Activated CD4-positive, alpha-beta T cell treated with anti-CD3 and anti-CD28 coated beads for 36 hours (primary cell): ENCODE measurements at regions not wholly inside any gene's neighbourhood (a gene's known extent, or its start where the extent isn't known, plus 50 kb on each side); places are given as distances from the start of the nearest gene placed in this dataset.

Experiments
- ATAC-seq: fragments of 200-7000 bp; cut with Tn5 transposase; one replicate; pipeline ENCODE4 v1.10.0; 2021; ENCODE audit warnings: mild to moderate bottlenecking, moderate library complexity
- CTCF ChIA-PET: fragments of 350-600 bp; sonication (Branson Sonifier 250); formaldehyde crosslinking; loops from one replicate; lab custom pipeline; 2021; ENCODE audit warnings: antibody characterized with exemption; lab: Charles Lee
- POLR2A ChIA-PET: fragments of 350-600 bp; sonication (Branson Sonifier 250); formaldehyde crosslinking; loops from one replicate; lab custom pipeline; 2021; ENCODE audit warnings: antibody characterized with exemption, inconsistent platforms; lab: Charles Lee
- DNase-seq: peaks from one replicate; pipeline ENCODE4 v3.0.0-alpha.2; 2020
- H3K27ac Mint-ChIP-seq: one replicate; pipeline ENCODE4 v1.8.0; 2021; ENCODE audit warnings: mixed read lengths
- H3K27me3 Mint-ChIP-seq: one replicate; pipeline ENCODE4 v1.8.0; 2021; ENCODE audit warnings: mixed read lengths
- H3K36me3 Mint-ChIP-seq: one replicate; pipeline ENCODE4 v1.8.0; 2021; ENCODE audit warnings: low read depth, mixed read lengths
- H3K4me1 Mint-ChIP-seq: one replicate; pipeline ENCODE4 v1.8.0; 2021; ENCODE audit warnings: mixed read lengths
- H3K4me3 Mint-ChIP-seq: one replicate; pipeline ENCODE4 v1.8.0; 2021; ENCODE audit warnings: mild to moderate bottlenecking, moderate library complexity, mixed read lengths
- H3K9me3 Mint-ChIP-seq: one replicate; pipeline ENCODE4 v1.8.0; 2021; ENCODE audit warnings: low read depth, mixed read lengths
- intact Hi-C, 2 experiments: fragments of 100-400 bp; cut with DNase I in 1 of 2; cut with micrococcal nuclease in 1 of 2; formaldehyde crosslinking; loops; one replicate each; pipeline versions ENCODE4 v1.14.2 to v1.15.1; 2022 to 2024; cut with DNase I, micrococcal nuclease

- intact Hi-C loops: no loop called here
- ChIA-PET CTCF (no interaction called here), POLR2A (no interaction called here)
- no peak for DNase-seq
- Mint-ChIP-seq H3K27ac (no peak overlapping the region), H3K4me3 (no peak overlapping the region), H3K4me1 (no peaks in the 10 kb centered on the region), H3K9me3 (no peaks in the 10 kb centered on the region), H3K36me3 (no peaks in the 10 kb centered on the region), H3K27me3 (no peaks in the 10 kb centered on the region)
- no peak for ATAC-seq
Observed at GRCh38 chr1:106646816-106647215, 409.7 kb upstream of the PRMT6 start.

DNA sequence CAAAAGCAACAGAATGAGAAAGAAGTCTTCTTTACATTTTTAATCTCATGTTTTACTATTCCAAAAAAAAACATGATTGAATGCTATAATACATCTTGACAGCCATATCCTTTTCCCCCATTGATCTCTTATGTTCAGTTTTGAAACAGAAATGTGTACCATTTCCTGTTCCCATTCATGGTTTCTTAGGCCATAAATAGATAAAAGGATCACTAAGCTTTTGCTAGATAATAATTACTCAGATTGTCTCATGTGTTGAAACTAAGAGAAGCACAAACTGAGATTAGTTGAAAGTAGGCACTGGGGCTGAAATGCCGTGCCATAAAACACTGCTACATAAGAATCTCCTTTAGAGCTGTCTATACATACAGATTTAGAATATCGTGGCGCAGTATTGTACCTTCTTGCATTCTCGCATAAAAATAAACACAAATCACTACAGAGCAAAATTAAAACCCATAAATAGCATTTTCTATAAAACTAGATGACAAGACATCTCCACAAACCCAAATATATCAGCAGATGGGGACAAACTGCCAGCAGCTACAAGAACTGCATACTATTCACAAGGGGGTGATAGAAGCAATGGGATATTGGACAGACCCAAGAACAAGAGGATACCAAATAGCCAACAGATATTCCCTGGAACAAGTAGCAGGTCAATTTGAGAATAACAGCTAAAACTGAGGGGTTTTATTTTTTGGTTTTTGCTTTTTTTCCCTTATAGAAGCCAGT is 405.3 kb upstream of the PRMT6 start:
- no peaks in the 10 kb centered on the region for H3K27me3 Mint-ChIP-seq
- ATAC-seq: no peak
- no peak overlapping the region for H3K27ac Mint-ChIP-seq
- intact Hi-C loops: no loop called here
- H3K4me1 Mint-ChIP-seq: no peaks in the 10 kb centered on the region
- ChIA-PET POLR2A (no interaction called here), CTCF (no interaction called here)
- no peak overlapping the region for H3K4me3 Mint-ChIP-seq
- H3K9me3 Mint-ChIP-seq: no peaks in the 10 kb centered on the region
- DNase-seq: no peak
- no peaks in the 10 kb centered on the region for H3K36me3 Mint-ChIP-seq

DNA sequence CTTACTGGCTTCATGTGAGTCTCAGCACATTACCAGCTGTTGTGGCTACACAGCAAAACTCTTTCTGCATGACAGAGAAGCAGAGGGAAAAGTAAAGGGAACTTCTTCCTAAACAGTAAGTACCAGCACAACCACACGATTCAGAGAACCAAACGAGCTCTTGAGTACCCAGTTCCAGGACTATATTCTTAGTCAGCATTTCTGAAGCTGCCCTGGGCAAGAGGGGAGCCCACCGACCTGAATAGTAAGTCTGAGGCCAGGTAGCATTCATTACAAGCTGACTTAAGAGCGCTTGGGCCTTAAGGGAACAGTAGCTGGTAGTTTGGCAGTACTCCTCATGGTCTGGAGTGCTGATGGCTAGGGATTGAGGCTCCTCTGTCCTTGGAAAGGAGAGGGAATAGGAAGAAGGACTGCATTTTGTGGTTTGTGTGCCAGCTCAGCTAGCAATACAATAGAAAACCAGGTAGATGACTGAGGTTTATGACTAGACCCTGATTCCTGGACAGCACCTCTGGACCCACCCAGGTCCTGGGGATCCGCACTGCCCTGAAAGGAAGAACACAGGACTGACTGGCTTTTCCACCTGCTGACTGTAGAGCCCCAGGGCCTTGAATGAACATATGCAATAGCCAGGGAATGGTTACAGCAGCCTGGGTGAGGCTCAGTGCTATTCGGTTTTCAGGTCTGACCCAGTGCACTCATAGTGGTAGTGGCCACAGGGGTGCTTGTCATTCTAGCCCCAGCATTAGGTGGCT is 396.8 kb upstream of the PRMT6 start:
- ChIA-PET CTCF (interaction anchor here (0.6 kb wide), 1 partner anchor 22 kb away, joined by 3 read pairs; no protein-coding TSS in a partner anchor), POLR2A (no interaction called here)
- no peaks in the 10 kb centered on the region for H3K27me3 Mint-ChIP-seq
- intact Hi-C loops: loop anchor here in 1 of 2 experiments (1.0 kb wide), 1 partner anchor 38 kb away; no protein-coding TSS in a partner anchor
- peaks cover 12% of the 10 kb centered on the region for H3K9me3 Mint-ChIP-seq
- no peaks in the 10 kb centered on the region for H3K4me1 Mint-ChIP-seq
- no peak for ATAC-seq
- H3K36me3 Mint-ChIP-seq: no peaks in the 10 kb centered on the region
- no peak for DNase-seq
- no peak overlapping the region for H3K4me3 Mint-ChIP-seq
- no peak overlapping the region for H3K27ac Mint-ChIP-seq

GRCh38 chr1:106675558-106675957 is 380.9 kb upstream of the PRMT6 start:
- no peaks in the 10 kb centered on the region for H3K4me1 Mint-ChIP-seq
- intact Hi-C loops: no loop called here
- no peak for DNase-seq
- CTCF ChIA-PET: no interaction called here
- H3K9me3 Mint-ChIP-seq: peaks cover 3% of the 10 kb centered on the region
- no peak overlapping the region for H3K4me3 Mint-ChIP-seq
- no peak for ATAC-seq
- POLR2A ChIA-PET: no interaction called here
- no peaks in the 10 kb centered on the region for H3K36me3 Mint-ChIP-seq
- no peaks in the 10 kb centered on the region for H3K27me3 Mint-ChIP-seq
- no peak overlapping the region for H3K27ac Mint-ChIP-seq

DNA sequence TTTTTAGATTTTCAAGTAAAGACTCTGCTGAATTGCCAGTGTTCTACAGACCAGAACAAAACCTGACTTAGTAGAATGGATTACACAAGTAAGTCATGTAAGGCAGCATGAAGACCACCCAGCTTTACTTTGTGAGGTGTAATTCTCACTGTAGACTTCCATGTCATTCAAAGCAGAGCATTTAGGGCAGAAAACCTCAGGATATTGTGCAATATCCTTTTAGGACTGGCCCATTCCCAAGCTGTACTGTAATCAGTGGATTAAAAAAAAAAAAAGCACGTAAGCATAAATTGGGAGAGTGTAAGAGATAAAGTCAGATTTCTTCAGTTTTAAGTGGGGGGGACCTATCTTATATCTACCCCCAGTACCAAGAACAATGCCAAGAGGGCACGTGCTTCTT is 380.5 kb upstream of the PRMT6 start:
- H3K4me3 Mint-ChIP-seq: no peak overlapping the region
- H3K36me3 Mint-ChIP-seq: no peaks in the 10 kb centered on the region
- H3K27me3 Mint-ChIP-seq: no peaks in the 10 kb centered on the region
- ChIA-PET POLR2A (no interaction called here), CTCF (no interaction called here)
- ATAC-seq: no peak
- no peak overlapping the region for H3K27ac Mint-ChIP-seq
- no peaks in the 10 kb centered on the region for H3K4me1 Mint-ChIP-seq
- intact Hi-C loops: no loop called here
- peaks cover 3% of the 10 kb centered on the region for H3K9me3 Mint-ChIP-seq
- DNase-seq: no peak

DNA sequence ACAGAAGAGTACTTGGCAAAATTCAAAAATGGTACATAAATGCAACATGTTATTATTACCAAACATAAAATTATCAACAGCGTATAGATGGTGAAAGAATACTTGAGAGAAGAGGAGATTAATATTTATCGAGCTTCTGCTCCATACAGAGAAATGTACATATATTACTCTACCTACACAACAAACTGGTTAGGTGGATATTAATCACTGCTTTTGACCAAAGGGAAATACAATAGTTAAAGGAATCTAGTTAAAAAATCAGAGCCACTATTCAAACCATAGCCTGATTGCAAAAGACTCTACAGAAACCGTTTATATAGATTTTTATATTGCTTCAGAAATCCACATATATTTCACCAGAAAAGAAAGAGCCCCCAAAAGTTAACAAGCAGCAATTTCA is 379.3 kb upstream of the PRMT6 start:
- no peaks in the 10 kb centered on the region for H3K36me3 Mint-ChIP-seq
- DNase-seq (no peak), ATAC-seq (no peak)
- H3K27ac Mint-ChIP-seq: no peak overlapping the region
- intact Hi-C loops: no loop called here
- H3K4me1 Mint-ChIP-seq: no peaks in the 10 kb centered on the region
- POLR2A ChIA-PET: no interaction called here
- H3K27me3 Mint-ChIP-seq: no peaks in the 10 kb centered on the region
- CTCF ChIA-PET: no interaction called here
- H3K4me3 Mint-ChIP-seq: no peak overlapping the region
- peaks cover 3% of the 10 kb centered on the region for H3K9me3 Mint-ChIP-seq

- no peak overlapping the region for H3K27ac Mint-ChIP-seq
- CTCF ChIA-PET: no interaction called here
Observed at GRCh38 chr1:106677721-106678120, 378.8 kb upstream of the PRMT6 start.

DNA sequence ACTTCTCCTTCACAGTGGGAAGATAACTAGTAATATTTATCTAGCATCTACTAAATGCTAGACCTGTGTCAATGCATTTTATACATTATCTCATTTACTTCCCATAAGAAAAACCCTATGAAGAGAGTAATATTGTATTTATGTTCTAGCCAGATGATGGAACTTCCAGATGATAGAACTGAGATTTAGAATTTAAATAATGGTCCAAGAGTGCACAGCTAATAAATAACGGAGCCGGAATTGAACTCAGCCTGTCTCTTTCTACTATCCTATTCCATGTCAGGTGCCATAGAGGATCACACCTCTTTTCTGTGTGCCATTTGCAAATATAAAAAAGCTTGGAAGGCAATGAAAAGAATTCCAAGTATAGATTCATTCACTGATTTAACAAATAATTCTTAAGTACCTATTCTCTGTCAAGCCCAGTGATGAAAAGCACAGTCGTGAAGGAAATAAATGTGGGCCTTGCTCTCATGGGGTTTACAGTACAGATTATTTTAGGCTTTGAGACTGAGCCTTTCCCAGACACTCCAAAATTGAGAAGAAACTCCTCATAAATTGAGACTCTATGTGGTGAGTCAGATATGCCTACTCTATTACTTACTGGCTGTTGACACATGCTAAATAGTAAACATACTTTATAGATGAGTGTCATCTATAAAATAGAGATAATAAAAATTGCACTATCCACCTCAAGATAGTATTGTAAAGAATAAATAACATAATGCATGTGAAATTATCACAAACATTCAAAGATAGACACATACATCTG is 378.0 kb upstream of the PRMT6 start:
- ATAC-seq: no peak
- H3K4me3 Mint-ChIP-seq: no peak overlapping the region
- H3K27me3 Mint-ChIP-seq: no peaks in the 10 kb centered on the region
- ChIA-PET CTCF (no interaction called here), POLR2A (no interaction called here)
- H3K9me3 Mint-ChIP-seq: peaks cover 3% of the 10 kb centered on the region
- no peaks in the 10 kb centered on the region for H3K36me3 Mint-ChIP-seq
- no peak overlapping the region for H3K27ac Mint-ChIP-seq
- intact Hi-C loops: no loop called here
- DNase-seq: no peak
- H3K4me1 Mint-ChIP-seq: no peaks in the 10 kb centered on the region

More at GRCh38 chr1:106677721-106678120, 378.8 kb upstream of the PRMT6 start:
- Mint-ChIP-seq H3K27me3 (no peaks in the 10 kb centered on the region), H3K4me3 (no peak overlapping the region), H3K36me3 (no peaks in the 10 kb centered on the region), H3K4me1 (no peaks in the 10 kb centered on the region), H3K9me3 (peaks cover 3% of the 10 kb centered on the region)
- ATAC-seq: no peak
- POLR2A ChIA-PET: no interaction called here
- no peak for DNase-seq
- intact Hi-C loops: no loop called here

- ChIA-PET POLR2A (no interaction called here), CTCF (no interaction called here)
- intact Hi-C loops: no loop called here
- Mint-ChIP-seq H3K4me1 (no peaks in the 10 kb centered on the region), H3K9me3 (peaks cover 3% of the 10 kb centered on the region), H3K27me3 (no peaks in the 10 kb centered on the region), H3K36me3 (no peaks in the 10 kb centered on the region), H3K27ac (no peak overlapping the region), H3K4me3 (no peak overlapping the region)
- DNase-seq (no peak), ATAC-seq (no peak)
Observed at GRCh38 chr1:106680216-106680615, 376.3 kb upstream of the PRMT6 start.

GRCh38 chr1:106680776-106681344 is 375.6 kb upstream of the PRMT6 start:
- ATAC-seq: no peak
- CTCF ChIA-PET: no interaction called here
- H3K36me3 Mint-ChIP-seq: no peaks in the 10 kb centered on the region
- intact Hi-C loops: no loop called here
- H3K9me3 Mint-ChIP-seq: peaks cover 4% of the 10 kb centered on the region
- H3K4me1 Mint-ChIP-seq: no peaks in the 10 kb centered on the region
- POLR2A ChIA-PET: no interaction called here
- DNase-seq: no peak
- no peak overlapping the region for H3K27ac Mint-ChIP-seq
- no peaks in the 10 kb centered on the region for H3K27me3 Mint-ChIP-seq
- H3K4me3 Mint-ChIP-seq: no peak overlapping the region

DNA sequence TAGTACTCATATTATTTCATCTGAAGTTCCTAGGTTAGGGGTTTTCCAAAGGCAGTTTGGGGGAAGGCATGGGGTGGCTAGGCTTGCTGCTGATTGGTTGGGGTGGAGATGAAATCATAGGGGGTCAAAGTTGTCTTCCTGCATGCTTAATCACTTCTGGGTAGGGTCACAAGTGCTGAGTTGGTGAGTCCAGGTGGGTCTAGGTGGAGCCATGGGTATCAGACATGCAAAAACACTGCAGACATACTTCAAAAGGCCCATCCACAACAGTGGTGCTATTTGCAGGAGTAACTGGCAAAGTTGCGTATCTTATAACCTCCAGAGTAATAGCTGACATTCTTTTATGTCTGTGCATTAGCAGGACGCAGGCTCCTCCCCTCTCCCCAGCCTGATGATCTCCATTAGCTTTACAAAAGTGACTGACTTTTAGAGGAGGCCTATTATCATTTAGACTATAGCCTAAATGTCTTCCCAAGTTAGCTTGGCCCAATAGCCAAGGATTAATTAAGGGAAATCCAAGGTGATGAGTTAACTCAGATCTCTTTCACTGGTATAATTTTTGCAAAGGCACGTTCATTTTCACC is 374.4 kb upstream of the PRMT6 start:
- no peaks in the 10 kb centered on the region for H3K36me3 Mint-ChIP-seq
- peaks cover 4% of the 10 kb centered on the region for H3K9me3 Mint-ChIP-seq
- H3K27me3 Mint-ChIP-seq: no peaks in the 10 kb centered on the region
- ATAC-seq (no peak), DNase-seq (no peak)
- no peak overlapping the region for H3K4me3 Mint-ChIP-seq
- ChIA-PET CTCF (no interaction called here), POLR2A (no interaction called here)
- no peak overlapping the region for H3K27ac Mint-ChIP-seq
- H3K4me1 Mint-ChIP-seq: no peaks in the 10 kb centered on the region
- intact Hi-C loops: no loop called here
